NCI-H2081 treated with DMSO at 0.1 percent for 48 hours (cell line): ENCODE measurements at regions not wholly inside any gene's neighbourhood (a gene's known extent, or its start where the extent isn't known, plus 50 kb on each side); places are given as distances from the start of the nearest gene placed in this dataset.
A peak's percentile ranks its signal among the peaks of the same experiment; 100 is the strongest.

Experiments
- DNase-seq: peaks from one replicate; lab custom pipeline; 2025; lab: John Stamatoyannopoulos, UW

DNA sequence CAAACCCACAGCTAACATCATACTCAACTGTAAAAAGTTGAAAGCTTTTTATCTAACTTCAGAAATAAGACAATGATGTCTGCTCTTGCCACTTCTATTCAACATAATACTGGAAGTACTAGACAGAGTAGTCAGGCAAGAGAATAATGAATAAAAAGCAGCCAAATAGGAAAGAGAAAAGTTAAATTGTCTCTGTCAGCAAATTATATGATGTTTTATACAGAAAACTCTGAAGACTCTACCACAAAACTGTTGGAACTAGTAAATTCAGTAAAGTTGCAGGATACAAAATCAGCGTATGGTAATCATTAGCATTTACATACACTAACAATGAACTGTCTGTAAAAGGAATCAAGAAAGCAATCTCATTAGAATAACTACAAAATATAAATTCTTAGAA, 752.9 kb upstream of the CT83 start:
- no peak for DNase-seq

DNA sequence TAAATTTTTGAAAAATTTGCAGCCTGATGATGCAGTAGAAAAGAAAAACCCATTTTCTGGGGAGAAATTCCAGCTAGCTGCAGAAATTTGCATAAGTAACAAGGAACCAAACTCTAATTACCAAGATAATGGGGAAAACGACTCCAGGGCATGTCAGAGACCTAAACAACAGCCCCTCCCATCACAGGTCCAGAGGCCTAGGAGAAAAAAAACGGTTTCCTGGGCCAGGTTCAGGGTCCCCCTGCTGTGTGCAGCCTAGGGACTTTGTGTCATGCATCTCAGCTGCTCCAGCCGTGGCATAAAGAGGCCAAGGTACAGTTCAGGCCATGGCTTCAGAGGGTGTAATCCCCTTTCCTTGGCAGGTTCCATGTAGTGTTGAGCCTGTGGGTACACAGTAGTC, 733.7 kb upstream of the CT83 start:
- DNase-seq: no peak

DNA sequence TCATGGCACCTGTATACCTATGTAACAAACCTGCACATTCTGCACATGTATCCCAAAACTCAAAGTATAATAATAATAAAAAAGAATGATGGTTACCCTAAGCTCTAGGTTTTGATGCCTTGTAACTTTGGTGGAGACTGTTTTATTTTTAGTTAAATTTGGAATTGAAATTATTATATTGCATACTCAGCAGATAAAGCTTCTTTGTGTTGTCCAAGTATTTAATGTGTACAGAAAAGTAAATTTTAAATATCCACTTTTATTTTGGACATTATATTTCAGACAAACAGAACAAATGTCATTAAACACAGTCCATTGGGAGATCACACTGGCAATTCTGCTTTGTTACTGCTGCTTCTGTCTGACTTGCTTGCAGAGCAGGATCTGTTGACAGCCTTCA, 684.5 kb upstream of the CT83 start:
- DNase-seq: no peak

DNA sequence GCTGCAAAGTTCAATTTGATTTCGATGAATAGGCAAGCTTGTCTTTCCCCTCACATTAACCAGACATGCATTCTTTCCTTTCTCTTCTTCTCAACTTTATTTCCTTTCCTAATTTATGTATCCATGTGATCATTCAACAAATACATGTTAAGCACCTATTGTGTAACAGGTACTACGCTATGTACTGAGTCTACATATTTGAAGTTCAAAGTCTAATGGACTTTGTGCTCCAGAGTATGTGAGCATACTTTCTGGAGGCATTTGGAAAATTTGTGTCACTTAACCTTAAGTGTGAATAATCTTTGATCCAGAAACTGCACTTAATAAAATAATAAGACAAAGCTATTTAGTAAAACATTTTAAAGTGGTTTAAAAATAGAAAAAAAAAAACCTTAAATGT, 675.3 kb upstream of the CT83 start:
- no peak for DNase-seq

DNA sequence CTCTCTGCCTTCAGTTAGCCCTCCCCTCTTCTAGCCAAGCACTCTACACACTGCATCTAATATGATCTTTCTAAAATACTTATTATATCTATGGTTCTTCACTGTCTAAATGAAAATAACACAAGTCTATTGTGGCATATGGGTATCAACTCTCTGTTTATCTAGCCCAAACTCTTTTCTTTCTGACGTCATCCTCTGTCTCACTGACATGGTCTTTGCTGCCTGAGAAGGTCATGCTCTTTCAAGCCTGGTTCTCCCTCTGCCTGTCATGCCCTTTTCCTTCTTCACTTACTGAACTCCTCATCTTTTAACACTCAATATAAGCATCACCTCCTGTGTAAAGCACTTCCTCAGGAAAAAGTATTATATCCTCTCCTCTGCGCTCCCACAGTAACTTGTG, 672.2 kb upstream of the CT83 start:
- DNase-seq: no peak

DNA sequence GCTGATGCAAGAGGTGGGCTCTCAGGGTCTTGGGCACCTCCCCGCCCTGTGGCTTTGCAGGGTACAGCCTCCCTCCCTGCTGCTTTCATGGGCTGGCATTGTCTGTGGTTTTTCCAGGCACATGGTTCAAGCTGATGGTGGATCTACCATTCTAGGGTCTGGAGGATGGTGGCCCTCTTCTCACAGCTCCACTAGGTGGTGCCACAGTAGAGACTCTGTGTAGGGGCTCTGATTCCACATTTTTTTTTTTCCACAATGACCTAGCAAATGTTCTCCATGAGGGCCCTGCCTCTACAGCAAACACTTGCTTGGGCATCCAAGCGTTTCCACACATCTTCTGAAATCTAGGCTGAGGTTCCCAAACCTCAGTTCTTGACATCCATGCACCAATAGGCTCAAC, 657.9 kb upstream of the CT83 start:
- DNase-seq: no peak

DNA sequence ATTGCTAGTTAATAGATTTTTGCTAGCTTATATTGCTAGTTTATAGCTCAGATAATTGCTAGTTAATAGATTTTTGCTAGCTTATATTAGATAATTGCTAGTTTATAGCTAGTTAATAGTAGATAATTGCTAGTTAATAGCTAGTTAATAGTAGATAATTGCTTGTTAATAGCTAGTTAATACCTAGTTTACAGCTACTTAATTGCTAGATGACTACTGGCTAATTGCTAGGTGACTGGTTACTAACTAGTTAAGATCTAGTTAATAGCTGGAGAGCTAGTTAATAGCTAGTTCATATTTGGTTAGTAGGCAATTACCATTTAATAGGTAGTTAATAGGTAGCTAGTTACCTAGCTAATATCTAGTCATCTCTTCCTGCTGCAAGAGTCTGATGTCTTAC, 633.8 kb upstream of the CT83 start:
- no peak for DNase-seq

DNA sequence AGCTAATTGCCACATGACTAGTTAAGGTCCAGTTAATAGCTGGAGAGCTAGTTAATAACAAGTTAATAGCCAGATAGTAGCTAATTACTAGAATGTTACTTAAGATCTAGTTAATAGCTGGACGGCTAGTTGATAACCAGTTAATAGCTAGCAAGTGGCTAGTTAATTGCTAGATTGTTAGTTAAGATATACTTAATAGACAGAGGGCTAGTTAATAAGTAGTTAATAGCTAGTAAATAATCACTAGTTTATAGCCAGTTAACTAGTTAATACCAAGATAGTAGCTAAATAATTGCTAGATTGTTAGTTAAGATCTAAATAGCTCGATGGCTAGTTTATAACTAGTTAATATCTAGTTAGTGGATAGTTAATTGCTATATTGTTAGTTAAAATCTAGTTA, 632.6 kb upstream of the CT83 start:
- no peak for DNase-seq

DNA sequence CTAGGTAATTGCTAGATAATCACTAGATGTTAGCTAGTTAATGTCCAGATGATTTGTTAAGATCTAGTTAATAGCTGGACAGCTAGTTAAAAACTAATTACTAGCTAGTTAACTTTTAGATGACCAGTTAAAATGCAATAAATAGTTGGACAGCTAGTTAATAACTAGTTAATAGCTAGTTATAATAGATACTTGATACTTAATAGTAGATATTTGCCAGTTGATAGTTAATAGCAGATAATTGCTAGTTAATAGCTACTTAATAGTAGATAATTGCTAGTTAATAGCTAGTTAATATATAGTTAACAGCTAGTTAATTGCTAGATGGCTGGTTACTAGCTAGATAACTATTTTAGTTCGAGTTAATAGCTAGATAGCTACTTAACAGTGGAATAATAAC, 631.4 kb upstream of the CT83 start:
- no peak for DNase-seq

DNA sequence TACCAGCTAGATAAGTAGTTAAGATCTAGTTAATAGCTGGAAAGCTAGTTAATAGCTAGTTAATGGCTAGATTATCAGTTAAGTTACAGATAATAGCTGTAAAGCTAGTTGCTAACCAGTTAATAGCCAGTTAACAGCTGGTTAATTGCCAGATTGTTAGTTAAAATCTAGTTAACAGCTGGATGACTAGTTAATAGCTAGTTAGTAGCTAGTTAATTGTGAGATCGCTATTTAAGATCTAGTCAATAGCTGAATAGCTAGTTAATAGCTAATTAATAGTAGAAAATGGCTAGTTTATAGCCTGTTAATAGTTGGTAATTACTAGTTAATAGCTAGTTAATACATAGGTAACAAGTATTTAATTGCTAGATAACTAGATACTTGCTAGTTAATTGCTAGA, 630.5 kb upstream of the CT83 start:
- DNase-seq: no peak

DNA sequence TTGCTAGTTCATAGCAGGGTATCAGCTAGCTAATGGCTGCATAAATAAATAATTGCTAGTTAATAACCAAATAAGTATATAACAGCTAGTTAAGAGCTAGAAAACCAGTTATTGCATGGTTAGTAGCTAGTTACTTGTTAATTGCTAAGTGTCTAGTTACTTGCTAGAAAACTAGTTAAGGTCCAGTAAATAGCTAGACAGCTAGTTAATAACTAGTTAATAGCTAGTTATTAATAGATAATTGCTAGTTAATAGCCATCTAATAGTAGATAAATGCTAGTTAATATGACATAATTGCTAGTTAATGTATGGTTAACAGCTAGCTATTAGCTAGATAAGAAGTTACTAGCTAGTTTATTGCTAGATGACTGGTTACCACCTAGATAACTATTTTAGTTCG, 629.9 kb upstream of the CT83 start:
- DNase-seq: no peak

DNA sequence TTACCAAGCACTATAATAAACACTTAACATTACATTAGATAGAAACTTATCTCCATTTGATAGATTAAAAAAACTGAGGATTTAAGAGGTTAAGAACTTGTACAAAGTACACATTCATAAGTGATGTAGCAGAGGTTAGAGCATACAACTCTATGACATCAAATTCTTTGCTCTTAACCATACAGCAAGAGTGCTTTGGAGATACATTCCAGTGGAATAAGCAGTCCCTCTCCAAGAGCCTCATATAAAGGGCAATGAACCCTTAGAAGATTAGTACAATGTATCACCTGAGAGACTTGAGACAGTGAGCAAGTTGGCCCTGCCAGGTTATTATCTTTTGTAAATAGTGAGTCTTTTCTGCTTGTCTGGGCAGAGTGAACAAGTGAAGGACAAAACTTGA, 600.4 kb upstream of the CT83 start:
- no peak for DNase-seq

DNA sequence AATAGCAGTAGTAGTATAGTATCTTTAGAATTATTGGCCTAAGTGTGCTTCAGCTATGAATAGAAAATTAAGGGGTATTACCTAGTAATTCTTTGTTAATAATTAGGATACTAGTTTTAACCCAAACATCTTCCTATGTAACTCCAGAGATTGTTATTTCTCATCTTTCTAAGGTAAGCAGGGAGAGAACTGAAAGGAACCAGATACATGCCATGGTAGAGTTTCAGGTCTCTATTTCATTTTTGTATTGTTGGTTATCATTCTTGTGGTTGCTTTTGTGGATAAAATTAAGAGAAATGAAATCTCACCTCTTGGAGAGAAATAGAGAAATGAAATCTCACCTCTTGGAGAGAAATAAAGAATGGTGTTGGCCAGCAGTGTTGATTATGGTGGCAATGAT, 597.1 kb upstream of the CT83 start:
- no peak for DNase-seq

DNA sequence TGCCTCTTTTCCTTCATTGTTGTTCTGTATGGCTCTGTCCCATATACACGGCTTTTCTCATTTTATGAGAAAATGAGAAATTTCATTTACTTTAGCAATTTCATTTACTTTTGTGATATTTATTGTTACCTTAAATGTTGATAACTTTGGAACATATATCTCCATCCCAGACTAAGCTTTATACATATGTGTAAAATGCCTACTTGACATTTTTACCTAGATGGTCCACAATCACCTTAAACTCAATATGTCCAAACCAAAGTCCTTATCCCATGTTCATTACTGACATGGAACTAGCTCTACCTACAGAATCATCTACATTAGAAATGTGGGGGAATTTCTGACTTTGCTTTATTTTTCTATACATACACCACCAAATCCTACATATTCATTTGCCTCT, 590.5 kb upstream of the CT83 start:
- no peak for DNase-seq

DNA sequence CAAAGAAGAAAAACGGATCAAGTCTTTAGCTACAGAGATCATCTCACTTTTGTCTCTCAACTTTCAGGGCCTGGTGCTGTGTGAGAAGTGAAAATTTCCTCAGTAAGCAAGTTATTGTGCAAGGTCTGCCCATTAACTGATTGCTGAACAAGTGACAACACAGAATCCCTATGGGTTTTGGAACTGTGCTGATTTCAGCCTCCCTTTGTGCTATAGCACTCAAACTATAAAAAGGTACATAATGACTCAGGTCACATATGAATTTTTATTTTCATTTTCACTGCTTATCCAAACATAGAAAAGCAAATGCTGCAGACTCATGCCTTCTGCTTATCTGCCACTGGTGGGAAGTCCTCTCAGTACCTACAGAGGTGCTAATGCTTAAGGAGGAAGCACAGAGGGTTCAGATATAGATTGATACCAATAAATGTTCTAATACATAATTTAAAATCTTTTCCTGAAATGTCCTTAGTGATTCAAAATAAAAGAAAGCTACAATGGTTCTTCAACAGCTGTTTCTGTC, 576.2 kb upstream of the CT83 start:
- DNase-seq: no peak

DNA sequence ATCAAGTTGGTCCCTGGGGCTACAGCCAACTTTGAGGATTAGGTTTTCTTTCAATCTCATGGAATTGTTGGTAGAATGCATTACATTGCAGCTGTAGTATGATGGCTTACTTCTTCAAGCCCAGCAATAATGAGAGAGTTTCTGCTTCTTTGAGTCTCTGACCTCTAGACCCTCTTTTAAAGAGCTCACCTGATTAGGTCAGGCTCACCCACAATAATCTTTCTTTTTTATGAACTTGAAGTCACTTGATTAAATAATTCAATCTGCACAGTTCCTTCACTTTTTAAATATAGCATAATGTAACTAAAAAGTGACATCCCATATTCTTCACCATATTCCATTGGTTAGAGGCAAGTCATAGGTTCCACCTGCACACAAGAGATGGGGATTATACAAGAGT, 547.5 kb upstream of the CT83 start:
- DNase-seq: no peak

DNA sequence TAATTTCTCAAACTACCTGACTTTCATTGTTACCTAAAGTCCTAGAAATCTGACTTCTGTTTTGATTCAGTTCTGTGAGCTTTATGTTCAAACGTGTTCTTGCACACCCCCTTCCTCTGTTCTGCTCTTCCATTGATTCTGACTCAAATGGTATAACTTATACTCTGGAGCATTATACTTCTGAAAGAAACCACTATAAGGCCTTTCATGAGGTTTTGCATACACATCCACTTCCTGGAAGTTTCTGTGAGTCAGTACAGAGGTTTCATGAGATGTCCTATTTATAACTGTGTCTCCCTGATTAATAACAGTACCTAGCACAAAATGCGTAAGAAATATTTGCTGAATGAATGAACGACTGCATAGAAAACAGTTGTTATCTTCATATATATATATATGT, 540.2 kb upstream of the CT83 start:
- no peak for DNase-seq

DNA sequence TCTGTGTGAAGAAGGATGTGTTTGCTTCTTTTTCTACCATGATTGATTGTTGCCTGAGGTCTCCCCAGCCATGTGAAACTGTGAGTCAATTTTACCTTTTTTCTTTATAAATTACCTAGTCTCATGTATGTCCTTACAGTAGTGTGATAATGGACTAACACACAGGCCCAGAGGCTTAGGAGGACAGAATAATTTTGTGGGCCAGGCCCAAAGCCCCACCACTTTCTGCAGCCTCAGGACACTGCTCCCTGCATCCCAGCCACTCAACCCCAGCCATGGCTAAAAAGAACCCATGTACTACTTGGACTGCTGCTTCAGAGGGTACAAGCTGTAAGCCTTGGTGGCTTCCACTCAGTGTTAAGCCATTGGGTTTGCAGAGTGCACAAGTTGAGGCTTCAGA, 512.7 kb upstream of the CT83 start:
- DNase-seq: no peak

DNA sequence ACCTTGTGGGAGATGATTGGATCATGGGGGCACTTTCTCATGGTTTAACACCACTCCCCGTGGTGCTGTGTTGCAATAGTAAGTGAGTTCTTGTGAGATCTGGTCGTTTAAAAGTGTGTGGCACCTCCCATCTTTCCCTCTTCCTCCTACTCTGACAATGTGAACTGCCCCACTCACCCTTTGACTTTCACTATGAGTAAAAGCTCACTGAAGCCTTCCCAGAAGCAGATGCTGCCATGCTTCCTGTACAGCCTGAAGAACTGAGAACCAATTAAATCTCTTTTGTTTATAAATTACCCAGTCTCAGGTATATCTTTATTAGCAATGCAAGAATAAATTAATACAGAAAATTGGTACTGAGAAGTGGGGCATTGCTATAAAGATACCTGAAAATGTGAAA, 509.6 kb upstream of the CT83 start:
- DNase-seq: no peak

DNA sequence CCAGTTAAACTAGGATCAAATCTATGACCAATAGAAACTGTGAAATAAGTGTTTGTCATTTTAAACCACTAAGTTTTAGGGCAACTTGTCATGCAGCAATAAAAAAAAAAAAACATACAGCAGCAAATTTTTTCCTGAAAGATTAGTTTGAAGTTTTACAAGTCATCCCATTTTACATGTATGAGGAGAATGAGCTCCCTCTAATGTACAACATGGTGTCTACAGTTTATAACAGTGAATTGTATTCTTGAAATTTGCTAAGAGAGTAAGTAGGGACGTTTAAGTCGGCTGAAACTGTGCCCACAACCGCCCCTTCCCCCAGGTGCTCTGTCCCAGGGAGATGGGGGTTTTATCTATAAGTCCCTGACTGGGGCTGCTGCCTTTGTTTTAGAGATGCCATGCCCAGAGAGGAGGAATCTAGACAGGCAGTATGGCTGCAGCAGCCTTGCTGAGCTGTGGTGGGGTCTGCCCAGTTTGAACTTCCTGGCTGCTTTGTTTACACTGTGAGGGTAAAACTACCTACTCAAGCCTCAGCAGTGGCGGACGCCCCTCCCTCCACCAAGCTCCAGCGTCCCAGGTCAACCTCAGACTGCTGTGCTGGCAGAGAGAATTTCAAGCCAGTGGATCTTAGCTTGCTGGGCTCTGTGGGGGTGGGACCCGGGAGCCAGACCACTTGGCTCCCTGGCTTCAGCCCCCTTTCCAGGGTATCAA, 499.3 kb upstream of the CT83 start:
- DNase-seq: peak; percentile 3

DNA sequence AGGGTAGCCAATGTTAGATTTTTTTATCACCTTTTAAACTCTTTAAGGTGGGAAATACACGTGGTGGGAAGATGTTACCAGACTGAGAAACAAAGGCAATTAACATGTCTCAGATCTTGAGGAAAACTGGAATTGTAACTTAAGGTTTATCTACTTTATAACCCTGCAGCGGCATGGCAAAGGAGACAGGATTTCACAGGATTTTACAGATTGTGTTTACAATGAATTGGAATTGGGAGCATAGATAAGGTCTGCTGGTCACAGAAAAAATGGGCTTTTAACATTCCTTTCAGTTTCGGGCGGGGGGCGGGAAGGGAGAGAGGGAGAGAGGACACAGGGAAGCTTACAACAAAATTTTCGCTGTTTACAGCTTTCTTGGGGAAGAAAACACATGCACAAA, 467.5 kb upstream of the CT83 start:
- DNase-seq: no peak

DNA sequence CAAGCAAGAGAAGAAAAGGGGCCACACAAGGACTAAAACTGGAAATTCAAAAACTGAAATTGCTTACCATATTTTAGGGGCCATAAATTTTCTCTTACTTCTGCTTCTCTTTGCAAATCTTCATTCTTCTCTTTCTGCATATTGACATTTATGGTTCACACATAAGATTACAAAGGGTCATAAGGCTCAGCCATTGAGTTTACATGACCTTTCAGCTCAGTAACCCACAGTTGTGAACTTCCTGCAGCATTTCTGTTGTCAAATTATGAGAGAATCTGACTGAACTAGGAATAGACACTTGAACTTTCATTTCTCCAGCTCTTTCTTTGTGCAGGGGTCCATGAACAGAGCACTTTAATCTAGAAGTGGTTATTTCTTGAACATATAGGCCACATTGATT, 434.8 kb upstream of the CT83 start:
- no peak for DNase-seq

DNA sequence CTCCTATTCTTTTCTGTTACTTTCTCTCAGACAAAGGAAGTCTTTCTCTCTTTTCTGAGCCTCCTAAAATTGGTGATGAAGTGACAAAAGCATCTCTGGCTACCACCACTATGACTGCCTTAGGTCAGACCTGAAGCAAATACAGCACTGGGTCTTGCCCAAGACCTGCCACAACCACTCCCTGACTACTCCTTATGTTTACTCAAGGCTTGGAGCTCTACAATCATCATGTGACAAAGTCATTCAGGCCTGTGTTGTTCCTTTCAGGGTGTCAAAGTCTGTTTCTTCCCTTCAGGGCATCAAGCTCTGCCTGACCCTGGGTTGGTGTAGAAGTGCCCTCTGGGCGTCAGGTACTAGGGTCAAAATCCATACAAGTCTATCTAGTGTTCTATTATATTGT, 419.2 kb upstream of the CT83 start:
- DNase-seq: no peak

DNA sequence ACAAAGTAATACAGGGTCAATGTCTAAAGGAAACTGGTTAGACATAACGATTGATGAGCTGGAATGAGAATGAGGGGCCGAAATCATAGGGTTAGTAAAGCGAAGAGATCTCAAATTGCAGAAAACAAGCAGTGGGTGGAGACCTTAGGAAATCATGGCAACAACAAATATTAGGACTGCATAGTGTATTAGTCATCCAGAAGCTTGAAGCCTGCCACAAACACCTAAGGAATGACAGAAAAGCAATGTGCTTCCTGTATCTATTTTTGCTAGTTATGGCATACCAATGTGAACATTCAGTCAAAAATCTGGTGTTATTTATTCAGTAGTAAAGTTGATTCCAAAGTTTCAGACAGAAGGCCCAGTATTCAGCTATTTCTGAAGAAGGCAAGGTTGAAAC, 410.9 kb upstream of the CT83 start:
- DNase-seq: no peak

DNA sequence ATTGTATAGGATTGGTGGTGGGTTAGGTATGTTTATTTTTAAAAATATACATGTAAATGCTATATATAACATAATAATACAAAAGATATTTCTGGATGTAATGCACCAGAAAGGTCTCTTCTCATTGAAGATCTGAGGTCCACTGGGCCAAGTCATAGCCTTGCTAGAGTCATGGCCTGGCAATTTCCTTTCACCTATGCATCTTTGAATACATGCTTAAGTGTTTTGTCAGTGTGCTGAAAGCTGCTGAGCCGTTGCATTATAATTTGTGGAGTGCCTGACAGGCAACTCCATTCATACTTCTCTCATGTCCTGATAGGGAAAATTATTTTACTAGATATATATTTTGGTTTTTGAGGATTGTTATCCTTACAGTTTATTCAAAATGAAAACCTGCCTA, 410.2 kb upstream of the CT83 start:
- DNase-seq: no peak
